ENCODE measurements at regions not wholly inside any gene's neighbourhood (a gene's known extent, or its start where the extent isn't known, plus 50 kb on each side); places are given as distances from the start of the nearest gene placed in this dataset.

DNA sequence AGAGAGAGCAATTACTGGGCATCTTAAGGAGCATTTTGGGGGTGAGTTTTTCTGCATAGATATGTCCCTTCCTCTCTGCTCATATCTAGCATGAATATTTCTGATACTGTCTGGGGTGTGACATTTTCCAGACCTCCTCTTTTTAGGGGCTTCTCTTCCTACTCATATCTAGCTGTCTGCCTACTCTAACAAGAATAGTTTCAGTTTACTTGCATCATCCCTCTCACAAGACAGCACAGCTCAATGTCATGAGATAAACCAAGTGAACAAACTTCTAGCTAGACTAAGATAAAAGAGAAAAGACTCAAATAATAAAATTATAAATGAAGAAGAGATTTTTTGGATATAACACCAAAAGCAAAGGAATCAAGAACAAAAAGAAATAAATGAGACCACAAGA lies 419.5 kb upstream of the SORCS1 start (continued):
- TF ChIP-seq RFX5 (IDR thresholded peaks at IDR 0.05; ENCODE audit: borderline replicate concordance, low read depth, low read length): no peak
- no peak for TF ChIP-seq SP1 (IDR thresholded peaks at IDR 0.05; ENCODE audit: low read depth, low read length)
- no peak for TF ChIP-seq GABPA (IDR thresholded peaks at IDR 0.05; ENCODE audit: borderline replicate concordance, insufficient read depth, low read length)
- no peak for TF ChIP-seq PHF8 (conservative IDR thresholded peaks at IDR 0.05; ENCODE audit: low read depth, low read length)
